NCI-H82 (cell line): ENCODE measurements at regions not wholly inside any gene's neighbourhood (a gene's known extent, or its start where the extent isn't known, plus 50 kb on each side); places are given as distances from the start of the nearest gene placed in this dataset.

Source experiments
- DNase-seq: peaks from one replicate; lab custom pipeline; 2025; lab: John Stamatoyannopoulos, UW

GRCh38 chr6:33895296-33895695 lies 91.5 kb upstream of the MLN start:
- no peak for DNase-seq

DNA sequence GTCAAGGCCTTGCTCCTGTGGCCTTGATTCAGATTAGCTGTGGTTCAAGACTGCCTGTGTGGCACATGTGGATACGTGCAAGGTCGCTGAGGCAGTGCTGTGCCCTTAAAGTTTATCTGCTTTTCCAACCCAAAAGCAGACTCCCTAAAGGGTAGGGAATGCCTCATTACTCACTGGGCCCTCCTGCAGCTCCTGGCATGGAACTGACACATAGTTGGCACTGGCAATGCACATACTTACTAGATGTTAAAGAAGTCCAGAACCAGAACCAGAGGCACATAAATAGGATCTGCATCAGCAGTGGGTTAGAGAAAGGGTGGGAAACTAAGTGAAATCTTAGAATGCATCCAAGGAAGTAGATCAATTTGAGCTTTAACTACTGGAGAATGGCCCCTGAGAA lies 90.6 kb upstream of the MLN start:
- DNase-seq, result no peak

DNA sequence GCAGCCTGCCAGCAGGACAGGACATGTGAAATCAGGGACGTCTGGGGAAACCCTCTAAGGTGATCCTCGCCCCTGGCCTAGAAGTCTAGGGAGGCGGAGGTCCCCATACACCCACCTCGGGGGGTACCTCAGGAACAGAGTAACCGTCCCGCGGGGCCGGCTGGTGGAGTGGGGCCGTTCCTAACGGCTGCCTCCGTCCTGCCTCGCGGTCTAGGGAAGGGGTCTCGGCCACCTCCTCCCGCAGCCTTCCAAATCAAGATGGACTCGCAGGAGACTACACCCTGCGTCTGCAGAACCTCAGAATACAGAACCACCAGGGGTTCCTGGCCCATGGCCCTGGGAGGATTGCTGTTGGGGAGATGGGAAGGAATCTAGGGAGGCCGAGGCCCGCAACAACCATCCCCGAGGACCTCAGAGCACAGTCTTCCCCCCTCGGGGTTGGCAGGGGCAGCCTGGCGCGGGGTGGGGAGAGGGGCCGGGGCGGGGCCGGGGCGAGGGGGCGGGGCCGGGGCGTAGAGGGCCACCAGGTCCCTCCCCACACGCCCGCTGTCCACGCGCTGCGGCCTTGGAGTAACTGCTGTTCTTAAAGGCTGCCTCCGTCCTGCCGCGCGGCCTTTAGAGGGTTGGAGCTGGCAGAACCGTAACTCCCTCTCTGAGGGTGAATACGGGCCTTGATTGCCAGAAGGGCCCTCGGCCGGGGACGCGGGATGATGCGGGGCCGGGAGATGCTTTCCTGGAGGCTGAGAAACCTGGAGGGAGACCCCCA lies 89.0 kb upstream of the MLN start:
- no peak for DNase-seq

- no peak for DNase-seq
Observed at GRCh38 chr6:33888664-33889200, 84.9 kb upstream of the MLN start.

GRCh38 chr6:33888183-33888582 lies 84.4 kb upstream of the MLN start:
- DNase-seq, result no peak

DNA sequence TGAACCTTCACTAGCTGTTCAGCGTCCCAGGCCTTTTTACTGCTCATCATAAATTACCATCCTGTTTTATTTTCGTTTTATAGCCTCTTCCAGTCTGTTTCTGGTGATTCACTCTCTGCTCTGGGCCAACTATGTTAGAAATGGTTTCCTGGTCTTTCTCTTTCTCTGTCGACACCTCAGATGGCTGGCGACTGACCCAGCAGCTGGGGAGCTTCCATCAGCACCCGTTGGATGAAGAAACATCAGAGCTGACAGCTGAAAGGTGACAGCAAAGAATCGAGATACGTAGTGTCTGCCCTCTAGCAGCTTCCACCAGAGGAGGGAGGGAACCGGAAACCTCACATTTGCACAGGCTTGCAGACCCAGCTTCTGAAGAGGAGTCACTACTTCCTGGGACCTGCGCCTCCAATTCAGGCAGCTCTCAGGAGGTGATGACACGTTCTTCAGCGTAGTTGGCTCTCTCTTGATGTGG lies 82.9 kb upstream of the MLN start:
- DNase-seq, result no peak

- no peak for DNase-seq
Observed at GRCh38 chr6:33885132-33886057, 81.6 kb upstream of the MLN start.

DNA sequence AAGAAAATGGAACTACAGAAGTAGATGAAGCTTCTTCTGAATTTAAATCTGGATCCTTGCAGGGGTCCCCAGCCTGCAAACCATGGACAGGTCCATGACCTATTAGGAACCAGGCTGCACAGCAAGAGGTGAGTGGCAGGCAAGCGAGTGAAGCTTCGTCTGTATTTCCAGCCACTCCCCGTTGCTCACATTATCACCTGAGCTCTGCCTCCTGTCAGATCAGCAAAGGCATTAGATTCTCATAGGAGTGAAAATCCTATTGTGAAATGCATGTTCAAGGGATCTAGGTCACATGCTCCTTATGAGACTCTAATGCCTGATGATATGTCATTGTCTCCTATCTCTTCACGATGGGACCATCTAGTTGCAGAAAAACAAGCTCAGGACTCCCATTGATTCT lies 79.8 kb upstream of the MLN start:
- peak; percentile 66 for DNase-seq

DNA sequence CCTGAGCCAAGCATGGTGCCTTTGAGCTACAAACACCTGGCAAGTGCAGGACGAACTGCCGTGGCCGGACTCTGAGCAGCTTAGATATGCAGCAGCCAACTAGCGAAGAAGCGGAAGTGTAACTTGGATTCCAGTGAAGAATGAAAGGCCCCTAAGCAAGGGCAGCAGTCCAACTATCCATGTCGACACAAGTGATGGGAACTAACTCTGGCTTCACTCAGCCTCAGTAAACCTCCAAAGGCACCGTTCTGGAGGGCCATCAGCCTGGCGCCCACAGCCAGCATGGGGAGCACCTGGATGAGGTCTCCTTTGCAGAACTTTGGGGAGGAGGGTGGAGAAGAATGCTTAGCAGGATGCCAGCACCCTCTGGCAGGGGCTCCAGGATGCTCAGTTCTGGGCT lies 78.4 kb upstream of the MLN start:
- DNase-seq, result no peak

DNA sequence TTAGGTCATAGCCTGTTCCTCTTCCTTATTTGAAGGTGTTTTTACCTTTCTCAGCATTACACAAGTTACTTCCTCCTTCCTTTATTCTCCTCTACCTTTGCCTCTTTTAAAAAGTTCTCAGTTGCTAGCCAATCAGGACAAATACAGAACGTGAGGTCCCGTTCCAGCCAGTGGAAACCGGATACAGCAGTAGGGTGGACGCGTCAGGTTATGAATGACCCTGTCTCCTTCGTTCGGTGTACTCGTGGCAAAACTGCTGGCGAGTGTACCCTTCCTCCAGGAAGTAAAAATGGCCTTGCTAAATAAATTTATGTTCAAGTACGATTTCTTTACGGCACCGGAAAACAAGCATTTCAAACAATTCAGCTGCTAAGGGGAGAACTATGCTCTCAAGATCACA lies 77.0 kb upstream of the MLN start:
- DNase-seq, result no peak

DNA sequence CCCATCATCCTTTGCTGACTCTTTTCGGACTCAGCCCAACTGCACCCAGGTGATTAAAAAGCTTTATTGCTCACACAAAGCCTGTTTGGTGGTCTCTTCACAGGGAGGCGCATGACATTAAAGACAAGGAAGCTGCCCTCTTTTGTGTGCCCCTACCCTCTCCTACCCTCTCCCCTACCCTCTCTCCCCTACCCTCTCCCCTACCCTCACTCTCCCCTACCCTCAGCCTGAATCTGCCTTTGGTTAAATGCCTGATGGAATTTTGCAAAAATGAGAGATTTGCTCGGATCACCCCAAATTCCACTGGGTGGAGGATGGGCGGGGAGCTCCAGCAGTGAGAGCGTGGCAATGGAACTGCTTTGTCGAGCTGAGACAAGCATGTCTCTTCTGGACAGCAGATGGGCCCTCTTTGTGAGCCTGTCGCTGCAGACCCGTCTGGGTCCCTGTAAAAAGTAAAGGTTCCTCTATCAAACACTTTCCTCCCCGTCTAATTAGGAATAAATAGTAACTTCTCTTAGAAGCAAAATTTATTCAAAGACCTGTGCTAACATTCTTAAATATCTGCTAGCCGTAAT lies 76.4 kb upstream of the MLN start:
- DNase-seq, result no peak

DNA sequence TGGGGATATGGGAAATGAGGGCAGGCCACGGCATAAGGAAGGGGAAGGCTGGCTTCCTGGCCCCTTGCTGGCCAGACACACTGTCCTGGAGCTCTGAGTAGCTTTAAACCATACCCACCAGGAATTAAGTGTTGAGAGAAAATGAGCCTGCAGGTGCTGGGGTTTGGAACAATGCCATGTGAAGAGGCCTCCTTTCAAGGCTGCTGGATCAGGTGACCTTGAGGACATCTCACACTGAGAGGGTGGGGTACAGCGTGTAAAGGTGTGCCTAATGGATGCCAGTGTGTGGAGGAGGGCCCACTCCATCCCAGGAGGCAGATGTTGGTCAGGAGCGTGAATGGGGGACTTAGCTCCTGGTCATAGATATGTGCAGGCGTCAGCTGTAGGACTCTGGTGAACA lies 74.8 kb upstream of the MLN start:
- no peak for DNase-seq

DNA sequence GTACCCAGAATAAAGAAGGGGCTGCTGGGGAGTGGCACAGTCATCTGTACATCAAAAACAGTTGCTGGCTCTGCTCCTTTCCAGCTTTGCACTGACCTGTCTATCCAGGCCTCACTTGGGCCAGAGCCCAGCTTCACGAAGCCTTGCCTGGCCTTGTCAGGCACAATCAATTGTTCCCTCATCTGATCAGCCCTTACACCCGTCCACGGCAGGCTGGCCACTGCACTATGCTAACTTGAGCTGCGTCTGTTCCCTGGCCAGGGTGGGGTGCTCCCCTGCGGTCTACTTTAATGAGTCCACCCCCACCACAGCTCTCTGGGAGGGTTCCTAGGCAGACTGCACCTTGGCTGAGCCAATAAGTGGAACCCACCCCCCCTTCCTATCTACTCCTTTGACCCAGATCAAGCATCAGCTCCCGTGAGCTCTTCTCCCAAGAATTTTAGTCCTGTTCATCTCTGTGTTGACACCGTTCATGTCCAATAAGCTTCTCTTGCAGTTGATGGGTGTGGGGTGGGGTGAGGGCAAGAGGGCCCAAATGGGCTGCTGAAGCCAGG lies 74.3 kb upstream of the MLN start:
- no peak for DNase-seq

GRCh38 chr6:33875696-33876095 lies 71.9 kb upstream of the MLN start:
- DNase-seq, result no peak

- no peak for DNase-seq
Observed at GRCh38 chr6:33875141-33875581, 71.4 kb upstream of the MLN start.

DNA sequence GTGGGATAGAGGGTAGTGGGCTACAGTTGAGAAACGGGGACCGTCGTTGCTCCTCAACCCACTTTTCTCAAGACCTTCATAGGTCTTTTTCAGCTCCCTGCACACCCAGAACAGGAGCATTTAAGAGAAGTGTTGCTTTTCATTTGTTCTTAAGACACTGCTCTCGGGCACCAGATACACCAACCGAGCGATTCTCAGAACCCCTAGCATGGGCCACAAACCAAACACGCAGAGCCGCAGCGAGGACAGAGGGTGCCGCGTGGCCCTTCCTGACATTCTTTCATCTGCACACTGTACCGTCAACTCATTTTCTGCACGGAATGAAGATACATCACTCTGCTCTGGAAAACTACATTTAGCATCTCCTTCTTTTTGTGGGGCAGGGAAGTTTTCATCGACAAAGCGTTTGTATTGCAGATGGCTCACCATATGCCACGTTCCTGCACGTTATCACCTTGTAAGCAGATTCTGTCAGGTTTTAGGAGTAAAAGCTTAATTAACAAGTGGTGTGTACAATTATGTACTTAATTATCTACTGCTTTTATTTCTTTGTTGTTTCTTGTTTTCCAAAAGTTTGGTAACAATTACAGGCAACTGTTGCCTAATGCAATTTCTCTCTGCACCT lies 70.4 kb upstream of the MLN start:
- DNase-seq, result peak; percentile 52

- peak; percentile 55 for DNase-seq
Observed at GRCh38 chr6:33872761-33873160, 69.0 kb upstream of the MLN start.

GRCh38 chr6:33869826-33870423 lies 66.1 kb upstream of the MLN start:
- DNase-seq, result no peak

DNA sequence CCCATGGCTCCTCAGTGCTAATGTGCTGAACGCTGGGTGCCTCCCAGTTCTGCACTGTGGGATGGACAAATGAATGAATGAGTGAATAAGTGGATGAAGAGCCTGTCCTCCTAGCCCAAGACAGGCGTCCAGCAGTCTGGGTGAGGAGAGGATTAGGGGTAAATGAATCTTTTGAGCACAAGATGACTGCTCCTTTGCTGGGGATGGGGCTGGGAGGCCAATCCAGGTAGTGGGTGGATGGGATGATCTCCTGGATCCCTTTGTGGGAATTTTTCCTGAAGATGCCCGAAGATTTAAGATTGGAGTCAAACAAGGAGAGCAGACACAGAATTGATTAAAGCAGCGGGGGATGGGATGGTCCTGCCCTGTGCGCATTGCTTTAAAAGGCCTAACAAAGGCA lies 65.3 kb upstream of the MLN start:
- DNase-seq, result peak; percentile 81

DNA sequence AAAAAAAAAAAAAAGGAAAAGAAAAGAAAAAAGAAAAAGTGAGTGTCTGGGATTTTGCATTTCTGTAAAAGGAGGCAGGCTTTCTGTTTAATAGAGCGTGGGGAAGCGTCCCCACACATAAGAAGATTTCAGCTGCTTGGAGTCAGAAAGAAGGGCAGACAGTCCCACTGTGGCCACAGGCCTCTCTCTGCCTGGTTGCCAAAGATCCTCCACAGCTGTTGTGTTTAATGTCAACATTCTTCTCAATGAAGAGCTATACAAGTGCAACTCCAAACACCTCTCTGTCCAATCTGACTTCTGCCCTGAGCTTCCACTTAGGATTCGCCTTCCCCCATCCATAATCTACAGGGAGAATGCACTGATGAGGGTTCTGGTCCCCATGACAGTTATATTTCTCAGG lies 64.3 kb upstream of the MLN start:
- DNase-seq, result peak; percentile 47

GRCh38 chr6:33865478-33866077 lies 61.8 kb upstream of the MLN start:
- peak; percentile 44 for DNase-seq
